ENCODE measurements at regions not wholly inside any gene's neighbourhood (a gene's known extent, or its start where the extent isn't known, plus 50 kb on each side); places are given as distances from the start of the nearest gene placed in this dataset.
"Not testable (repeated sequence)": the region's sequence is repeated elsewhere in the genome, so short reads cannot be mapped to it uniquely, and the experiment has no call there.

DNA sequence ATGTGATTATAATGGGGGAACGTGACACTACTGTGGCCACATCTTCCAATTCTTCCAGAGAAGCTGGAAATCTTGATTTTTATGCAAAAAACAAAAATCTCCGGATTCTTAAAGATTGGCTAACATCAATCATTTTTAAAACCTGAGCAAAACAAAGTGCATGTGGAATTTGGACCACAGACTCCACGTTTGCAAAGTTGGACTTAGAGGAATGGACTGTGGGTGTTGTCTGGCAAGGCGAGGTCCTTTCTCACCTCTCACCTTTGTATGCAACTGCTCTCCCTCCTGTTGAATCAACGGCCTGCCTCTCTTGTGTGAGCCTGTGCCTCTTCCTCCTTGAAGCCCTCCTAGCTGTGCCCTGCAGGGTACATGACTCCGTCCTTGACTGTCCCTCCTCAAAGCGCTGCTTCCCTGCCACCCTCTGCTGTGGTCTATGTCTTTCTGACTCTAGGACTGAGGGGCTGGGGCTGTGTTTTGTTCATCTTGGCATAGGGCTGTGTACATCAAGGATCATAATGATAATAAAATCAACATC lies 122.4 kb downstream of the PHETA1 start:
- ATAC-seq (no peak), FAIRE-seq (no peak), DNase-seq (ENCODE audit: low read depth in 1 of 2, low spot score in 1 of 2) (no peak)
- H3K9me3 ChIP-seq: peaks cover 20% of the 10 kb centered on the region
- H3K27ac ChIP-seq: no peak overlapping the region
- TF ChIP-seq FOXS1 (CRISPR knock-in tag; IDR thresholded peaks at IDR 0.05) (no peak), FOSL2 (IDR thresholded peaks at IDR 0.05) (no peak), FOSL2 (CRISPR knock-in tag; IDR thresholded peaks at IDR 0.05) (no peak), NFE2L2 (conservative IDR thresholded peaks at IDR 0.05; ENCODE audit: low read length) (no peak)
- no peak overlapping the region for H3K4me3 ChIP-seq
- CTCF ChIA-PET: interaction anchor here (0.7 to 1.2 kb wide), 2 partner anchors 9 to 12 kb away, joined by 4 read pairs; no protein-coding TSS in a partner anchor
- H3K4me2 ChIP-seq: no peak overlapping the region
- POLR2A ChIA-PET: no interaction called here
- 26% methylated on average over 7 of the region's 7 CpGs for WGBS (ENCODE audit: missing lambda C conversion rate)
- peaks cover 5% of the 10 kb centered on the region; the same call in 1 of the 3 replicates for H3K4me1 ChIP-seq

DNA sequence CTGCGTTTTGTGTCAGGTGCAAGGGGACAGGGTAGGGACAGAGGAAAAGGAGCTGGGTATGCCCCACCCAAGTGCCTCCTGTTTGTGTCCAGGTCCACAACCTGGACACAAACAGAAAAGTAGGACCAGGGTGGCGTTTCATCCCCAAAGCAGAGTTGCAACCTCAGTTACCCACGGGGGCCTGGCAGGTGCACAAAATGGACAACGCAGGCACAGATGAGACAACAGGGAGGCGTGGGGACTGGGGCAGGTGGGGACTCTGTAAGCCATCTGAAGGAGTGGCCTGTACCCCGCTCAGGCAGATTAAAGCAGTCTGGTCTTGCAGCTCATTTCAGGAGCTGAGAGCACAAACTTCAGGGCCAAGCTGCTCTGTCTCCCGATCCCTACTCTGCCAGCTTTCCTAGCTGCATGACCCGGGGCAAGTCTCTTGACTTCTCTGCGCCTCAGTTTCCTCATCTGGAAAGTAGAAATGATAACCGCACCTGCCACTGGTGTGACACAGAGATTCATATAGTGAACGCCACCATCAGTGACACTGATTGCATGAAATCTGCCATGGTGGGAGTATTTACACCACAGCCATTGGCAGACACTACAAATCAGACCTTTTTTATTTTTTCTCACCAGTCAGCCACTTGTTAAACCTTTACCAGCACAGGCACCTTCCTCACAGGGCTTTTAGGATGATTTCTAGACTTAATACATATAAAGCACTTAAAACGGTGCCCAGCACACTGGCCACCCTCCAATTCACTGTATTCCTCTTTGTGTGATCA lies 123.0 kb downstream of the PHETA1 start:
- 12% methylated on average over 11 of the region's 12 CpGs for WGBS (ENCODE audit: missing lambda C conversion rate)
- Histone ChIP-seq H3K27ac (no peak overlapping the region), H3K4me2 (no peak overlapping the region), H3K4me1 (peaks cover 5% of the 10 kb centered on the region; the same call in 1 of the 3 replicates), H3K9me3 (peaks cover 20% of the 10 kb centered on the region), H3K4me3 (no peak overlapping the region)
- ATAC-seq (no peak), DNase-seq (ENCODE audit: low read depth in 1 of 2, low spot score in 1 of 2) (no peak), FAIRE-seq (no peak)
- CTCF ChIA-PET: interaction anchor here (0.7 to 1.2 kb wide), 2 partner anchors 9 to 11 kb away, joined by 4 read pairs; no protein-coding TSS in a partner anchor
- no peak for TF ChIP-seq CHD4 (IDR thresholded peaks at IDR 0.05; ENCODE audit: borderline replicate concordance)
- TF ChIP-seq NFE2L2 (conservative IDR thresholded peaks at IDR 0.05; ENCODE audit: low read length): no peak
- no peak for TF ChIP-seq CHD2 (IDR thresholded peaks at IDR 0.05; ENCODE audit: low read length, partially characterized antibody)
- no peak for TF ChIP-seq KDM1A (IDR thresholded peaks at IDR 0.05; ENCODE audit: low read depth)
- TF ChIP-seq, protein P1, sequence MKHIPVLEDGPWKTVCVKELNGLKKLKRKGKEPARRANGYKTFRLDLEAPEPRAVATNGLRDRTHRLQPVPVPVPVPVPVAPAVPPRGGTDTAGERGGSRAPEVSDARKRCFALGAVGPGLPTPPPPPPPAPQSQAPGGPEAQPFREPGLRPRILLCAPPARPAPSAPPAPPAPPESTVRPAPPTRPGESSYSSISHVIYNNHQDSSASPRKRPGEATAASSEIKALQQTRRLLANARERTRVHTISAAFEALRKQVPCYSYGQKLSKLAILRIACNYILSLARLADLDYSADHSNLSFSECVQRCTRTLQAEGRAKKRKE (CRISPR knock-in tag; IDR thresholded peaks at IDR 0.05; ENCODE audit: low read depth): no peak
- no peak for TF ChIP-seq PHF8 (IDR thresholded peaks at IDR 0.05; ENCODE audit: borderline replicate concordance, low read depth)
- TF ChIP-seq SMC3 (IDR thresholded peaks at IDR 0.05): no peak
- TF ChIP-seq HDAC2 (IDR thresholded peaks at IDR 0.05): no peak
- no peak for TF ChIP-seq BHLHE40 (IDR thresholded peaks at IDR 0.05; ENCODE audit: low read depth, low read length)
- TF ChIP-seq, protein P2, sequence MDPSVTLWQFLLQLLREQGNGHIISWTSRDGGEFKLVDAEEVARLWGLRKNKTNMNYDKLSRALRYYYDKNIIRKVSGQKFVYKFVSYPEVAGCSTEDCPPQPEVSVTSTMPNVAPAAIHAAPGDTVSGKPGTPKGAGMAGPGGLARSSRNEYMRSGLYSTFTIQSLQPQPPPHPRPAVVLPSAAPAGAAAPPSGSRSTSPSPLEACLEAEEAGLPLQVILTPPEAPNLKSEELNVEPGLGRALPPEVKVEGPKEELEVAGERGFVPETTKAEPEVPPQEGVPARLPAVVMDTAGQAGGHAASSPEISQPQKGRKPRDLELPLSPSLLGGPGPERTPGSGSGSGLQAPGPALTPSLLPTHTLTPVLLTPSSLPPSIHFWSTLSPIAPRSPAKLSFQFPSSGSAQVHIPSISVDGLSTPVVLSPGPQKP (IDR thresholded peaks at IDR 0.05; ENCODE audit: low read depth, low read length): no peak
- TF ChIP-seq JUNB (IDR thresholded peaks at IDR 0.05): no peak
- TF ChIP-seq KDM5A (IDR thresholded peaks at IDR 0.05): no peak
- TF ChIP-seq TP53 (CRISPR knock-in tag; IDR thresholded peaks at IDR 0.05): no peak
- POLR2A ChIA-PET: no interaction called here

DNA sequence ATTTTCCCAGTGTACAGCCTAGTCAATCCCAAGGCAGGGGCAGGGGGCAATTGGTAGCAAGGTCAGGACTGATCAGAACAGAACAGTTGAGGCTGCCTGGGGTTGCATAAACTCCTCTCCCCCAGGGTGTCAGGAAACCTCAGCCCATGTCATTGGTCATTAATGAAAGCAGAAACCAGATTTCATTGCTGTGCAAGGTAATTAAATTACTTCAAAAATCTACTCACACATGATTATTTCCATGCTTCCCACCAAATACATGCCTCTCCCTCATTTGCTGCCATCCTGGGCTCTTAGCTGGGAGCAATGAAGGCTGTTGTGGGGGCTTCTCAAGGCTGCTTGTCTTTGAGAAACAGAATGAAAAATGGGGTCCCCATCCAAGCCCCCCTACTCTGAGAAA lies 124.2 kb downstream of the PHETA1 start:
- ChIA-PET POLR2A (no interaction called here), CTCF (interaction anchor here (0.9 kb wide), 1 partner anchor 152 kb away, joined by 3 read pairs; no protein-coding TSS in a partner anchor)
- FAIRE-seq (no peak), ATAC-seq (no peak), DNase-seq (ENCODE audit: low read depth in 1 of 2, low spot score in 1 of 2) (no peak)
- Histone ChIP-seq H3K27ac (no peak overlapping the region), H3K9me3 (peaks cover 20% of the 10 kb centered on the region), H3K4me2 (no peak overlapping the region), H3K4me1 (peaks cover 5% of the 10 kb centered on the region; the same call in 1 of the 3 replicates), H3K4me3 (no peak overlapping the region)
- TF ChIP-seq, protein P3, sequence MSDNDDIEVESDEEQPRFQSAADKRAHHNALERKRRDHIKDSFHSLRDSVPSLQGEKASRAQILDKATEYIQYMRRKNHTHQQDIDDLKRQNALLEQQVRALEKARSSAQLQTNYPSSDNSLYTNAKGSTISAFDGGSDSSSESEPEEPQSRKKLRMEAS (IDR thresholded peaks at IDR 0.05): no peak
- no peak for TF ChIP-seq KDM1A (IDR thresholded peaks at IDR 0.05; ENCODE audit: low read depth)
- no peak for TF ChIP-seq CHD2 (IDR thresholded peaks at IDR 0.05; ENCODE audit: low read length, partially characterized antibody)
- no peak for TF ChIP-seq RNF2 (IDR thresholded peaks at IDR 0.05; ENCODE audit: borderline replicate concordance, low read depth)
- no peak for TF ChIP-seq ZC3H11A (IDR thresholded peaks at IDR 0.05)
- TF ChIP-seq HDAC2 (IDR thresholded peaks at IDR 0.05): no peak
- TF ChIP-seq NPAS2 (CRISPR knock-in tag; IDR thresholded peaks at IDR 0.05; ENCODE audit: borderline replicate concordance): no peak
- no peak for TF ChIP-seq EP300 (IDR thresholded peaks at IDR 0.05)

DNA sequence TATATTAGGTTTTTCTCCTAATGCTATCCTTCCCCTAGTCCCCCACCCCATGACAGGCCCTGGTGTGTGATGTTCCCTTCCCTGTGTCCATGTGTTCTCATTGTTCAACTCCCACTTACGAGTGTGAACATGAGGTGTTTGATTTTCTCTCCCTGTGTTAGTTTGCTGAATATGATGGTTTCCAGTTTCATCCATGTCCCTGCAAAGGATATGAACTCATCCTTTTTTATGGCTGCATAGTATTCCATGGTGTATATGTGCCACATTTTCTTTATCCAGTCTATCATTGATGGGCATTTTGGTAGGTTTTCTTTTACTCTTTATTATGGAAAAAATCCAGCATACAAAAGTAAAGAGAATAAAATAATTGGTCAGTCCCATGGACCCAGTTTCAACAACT lies 126.1 kb downstream of the PHETA1 start:
- FAIRE-seq; H3K27ac ChIP-seq; ATAC-seq; CTCF ChIA-PET; H3K4me3 ChIP-seq; DNase-seq (ENCODE audit: low read depth in 1 of 2, low spot score in 1 of 2); H3K4me1 ChIP-seq; H3K4me2 ChIP-seq; POLR2A ChIA-PET: not testable (repeated sequence)
- peaks cover 20% of the 10 kb centered on the region for H3K9me3 ChIP-seq
- 31% methylated on average over 1 of the region's 1 CpG for WGBS (ENCODE audit: missing lambda C conversion rate)

Data from A549 (cell line).